ENCODE measurements at regions not wholly inside any gene's neighbourhood (a gene's known extent, or its start where the extent isn't known, plus 50 kb on each side); places are given as distances from the start of the nearest gene placed in this dataset.
A peak's percentile ranks its signal among the peaks of the same experiment; 100 is the strongest.
"Not testable (repeated sequence)": the region's sequence is repeated elsewhere in the genome, so short reads cannot be mapped to it uniquely, and the experiment has no call there.

DNA sequence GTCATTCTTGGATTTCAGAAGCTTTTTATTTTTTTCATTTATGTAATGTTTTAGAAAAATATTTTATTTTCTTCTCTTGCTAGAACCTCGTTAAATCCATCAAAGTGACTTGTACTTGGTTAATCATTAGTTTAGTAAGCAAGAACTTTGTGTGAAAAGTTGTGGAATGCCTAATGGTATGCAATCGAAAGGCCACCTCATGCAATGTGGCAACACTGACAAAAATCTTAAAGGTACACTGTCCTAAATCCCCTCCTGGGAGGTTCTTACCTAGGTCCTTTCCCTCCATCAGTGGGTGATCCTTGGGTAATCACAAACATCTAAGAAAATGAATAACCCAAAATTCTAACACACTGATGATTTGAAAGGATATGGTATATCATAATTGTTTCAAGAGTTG, 304.2 kb downstream of the DNAH5 start:
- no peak for DNase-seq

DNA sequence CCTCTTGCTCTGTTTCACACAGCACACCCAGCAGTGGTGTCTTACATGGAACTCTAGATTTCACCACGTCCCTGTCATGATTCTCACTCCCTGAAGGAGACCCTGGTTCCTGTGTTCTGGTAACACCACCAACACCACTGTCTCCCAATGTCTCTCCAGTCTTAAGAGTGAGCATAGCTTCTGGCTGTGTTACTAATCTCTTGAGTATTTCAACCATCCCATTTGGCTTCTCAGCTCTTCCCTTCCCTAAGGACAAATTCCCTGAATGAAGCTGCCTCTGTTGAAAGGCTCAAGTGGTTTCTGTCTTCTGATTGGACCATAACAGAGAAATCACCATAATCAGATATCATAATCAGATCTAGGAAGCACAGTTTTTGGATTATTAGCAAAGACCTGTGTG, 311.8 kb downstream of the DNAH5 start:
- DNase-seq = no peak

DNA sequence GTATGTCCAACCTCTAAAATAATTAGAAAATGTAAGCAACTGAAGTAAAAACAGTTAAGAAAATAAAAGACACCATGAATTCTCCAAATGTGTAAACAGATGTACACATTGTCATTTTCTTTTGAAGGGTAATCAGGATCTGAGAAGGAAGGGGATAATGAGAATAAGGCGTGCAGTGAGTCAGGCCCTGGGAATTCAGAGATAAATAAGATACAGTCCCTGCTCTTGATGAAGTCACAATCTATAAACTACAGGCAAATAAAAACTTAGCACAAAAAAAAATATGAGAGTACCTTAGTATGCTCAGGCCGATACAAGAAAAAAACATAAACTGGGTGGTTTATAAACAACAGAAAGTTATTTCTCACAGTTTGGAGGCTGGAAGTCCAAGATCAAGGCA, 315.3 kb downstream of the DNAH5 start:
- DNase-seq = no peak

GRCh38 chr5:13627673-13628454, 316.6 kb downstream of the DNAH5 start:
- no peak for DNase-seq

GRCh38 chr5:13625616-13626198, 318.8 kb downstream of the DNAH5 start:
- no peak for DNase-seq

- DNase-seq = no peak
These were observed 320.0 kb downstream of the DNAH5 start for GRCh38 chr5:13624283-13625074.

DNA sequence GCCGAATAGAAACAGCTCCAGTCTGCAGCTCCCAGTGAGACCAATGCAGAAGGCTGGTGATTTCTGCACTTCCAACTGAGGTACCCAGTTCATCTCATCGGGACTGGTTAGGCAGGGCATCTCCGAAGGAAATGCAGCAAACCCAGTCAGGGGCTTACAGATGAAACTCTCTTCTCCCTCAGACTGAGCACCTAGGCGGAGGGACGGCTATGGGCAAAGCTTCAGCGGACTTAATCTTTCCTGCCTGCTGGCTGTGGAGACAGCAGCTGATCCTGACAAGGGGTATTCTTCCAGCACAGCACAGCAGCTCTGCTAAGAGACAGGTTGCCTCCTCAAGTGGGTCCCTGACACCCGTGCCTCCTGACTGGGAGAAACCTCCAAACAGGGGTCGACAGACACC, 330.9 kb downstream of the DNAH5 start:
- no peak for DNase-seq

DNA sequence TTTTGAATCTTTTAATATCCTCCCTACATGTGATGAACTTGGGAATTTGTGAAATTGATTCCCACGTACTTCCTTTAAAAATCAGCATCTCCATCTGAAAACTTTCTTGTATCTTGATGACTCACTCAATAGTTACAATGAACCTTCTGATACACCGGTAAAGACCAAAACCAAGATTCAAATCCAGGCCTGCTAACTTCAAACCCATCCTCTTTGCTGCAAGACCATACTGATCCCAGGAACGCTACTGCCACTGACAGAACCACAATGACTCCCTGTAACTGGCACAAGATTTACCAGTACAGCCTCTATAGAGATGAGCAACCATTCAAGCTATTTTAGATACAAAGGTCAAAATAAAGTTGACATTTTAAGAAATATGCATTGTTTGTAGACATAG, 332.9 kb downstream of the DNAH5 start:
- no peak for DNase-seq

DNA sequence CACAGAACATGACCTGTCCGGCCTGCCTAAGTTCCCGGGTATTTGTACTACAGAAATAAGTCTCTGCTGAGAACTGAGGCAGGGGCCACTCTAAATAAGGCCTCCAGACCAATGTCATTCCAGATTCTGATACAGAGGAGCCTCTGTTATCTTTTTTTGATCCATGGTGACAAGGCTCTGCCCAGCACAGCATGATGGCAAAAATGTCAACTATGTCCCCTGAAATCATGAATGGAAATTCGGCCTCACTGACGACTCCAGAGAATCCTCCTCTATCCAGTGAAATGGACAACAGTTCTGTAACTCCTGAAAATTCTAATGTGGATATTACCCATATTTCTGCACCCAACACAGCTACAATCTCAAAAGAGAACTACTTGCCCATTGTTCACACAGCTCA, 335.0 kb downstream of the DNAH5 start:
- DNase-seq = no peak

DNA sequence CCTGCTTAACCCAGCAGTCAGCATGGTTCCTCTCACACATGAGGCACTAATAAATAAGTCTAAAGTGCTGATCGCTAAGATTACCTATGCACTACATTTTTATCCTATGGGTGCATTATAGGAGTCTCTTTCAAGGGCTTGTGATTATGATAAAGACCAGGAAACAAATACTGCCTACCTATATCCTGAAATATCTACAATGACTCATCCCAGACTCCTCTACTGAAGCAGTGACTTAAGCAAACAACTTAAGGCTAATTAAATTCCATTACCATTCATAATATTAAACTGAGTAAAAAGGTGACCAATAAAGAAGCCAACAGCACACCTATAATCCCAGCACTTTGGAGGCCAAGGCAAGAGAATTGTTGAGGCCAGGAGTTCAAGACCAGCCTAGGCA, 338.4 kb downstream of the DNAH5 start:
- no peak for DNase-seq

GRCh38 chr5:13601112-13601511, 343.4 kb downstream of the DNAH5 start:
- DNase-seq = no peak

- DNase-seq = no peak
These were observed 348.5 kb downstream of the DNAH5 start for GRCh38 chr5:13595978-13596377.

DNA sequence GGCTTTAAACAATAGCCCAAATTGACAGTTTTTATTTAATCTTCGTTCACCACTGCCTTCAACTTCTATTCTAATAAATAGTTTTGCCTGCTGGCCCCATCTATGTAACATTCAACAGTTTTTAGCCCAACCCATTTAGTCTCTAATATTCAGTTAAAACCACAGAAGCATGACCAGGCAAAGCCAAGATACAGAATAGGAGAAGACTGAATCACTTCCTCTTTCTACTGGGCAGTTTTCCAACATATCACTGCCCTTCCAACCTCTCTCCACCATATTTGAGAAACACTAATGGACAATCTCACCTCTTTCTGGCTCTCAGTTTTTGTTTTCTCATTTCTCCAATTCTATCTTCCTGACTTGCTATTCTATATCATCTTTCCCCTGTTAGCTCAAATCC, 352.9 kb downstream of the DNAH5 start:
- no peak for DNase-seq

DNA sequence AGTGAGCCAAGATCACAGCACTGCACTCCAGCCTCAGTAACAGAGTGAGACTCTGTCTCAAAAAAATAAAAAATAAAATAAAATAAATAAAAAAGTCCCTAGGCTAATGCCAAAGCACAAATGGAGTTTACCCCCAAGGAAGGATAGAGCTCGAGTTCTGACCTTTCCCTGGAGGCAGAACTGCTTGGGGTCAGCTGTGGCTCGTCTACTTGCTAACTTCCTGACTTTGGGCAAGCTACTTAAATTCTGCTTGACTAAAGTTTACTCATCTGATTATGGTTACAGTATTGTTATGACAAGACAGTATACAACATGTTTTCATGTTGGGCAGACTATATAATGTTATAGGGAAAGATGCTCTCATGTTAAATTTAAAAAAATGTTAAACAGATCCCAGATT, 359.2 kb downstream of the DNAH5 start:
- DNase-seq = no peak

DNA sequence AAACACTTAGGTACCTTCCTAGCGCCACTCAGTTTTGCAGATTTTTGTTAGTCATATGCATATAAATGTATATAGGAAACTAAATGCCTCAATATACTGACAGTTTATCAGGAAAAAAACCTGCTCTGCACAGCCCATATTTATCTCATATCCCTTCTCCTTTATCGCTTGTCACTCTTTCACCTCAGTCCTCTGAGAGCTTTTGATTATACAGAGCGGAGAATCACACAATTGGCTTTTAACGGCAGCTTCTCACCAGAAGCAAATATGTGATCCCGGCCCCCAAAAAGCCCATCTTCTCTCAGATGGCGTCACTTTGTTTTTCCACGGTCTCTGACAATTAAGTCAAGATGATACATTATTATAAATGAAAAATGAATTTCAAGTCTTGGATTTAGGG, 362.6 kb downstream of the DNAH5 start:
- DNase-seq = peak; percentile 42

- no peak for DNase-seq
These were observed 363.4 kb downstream of the DNAH5 start for GRCh38 chr5:13581132-13581531.

DNA sequence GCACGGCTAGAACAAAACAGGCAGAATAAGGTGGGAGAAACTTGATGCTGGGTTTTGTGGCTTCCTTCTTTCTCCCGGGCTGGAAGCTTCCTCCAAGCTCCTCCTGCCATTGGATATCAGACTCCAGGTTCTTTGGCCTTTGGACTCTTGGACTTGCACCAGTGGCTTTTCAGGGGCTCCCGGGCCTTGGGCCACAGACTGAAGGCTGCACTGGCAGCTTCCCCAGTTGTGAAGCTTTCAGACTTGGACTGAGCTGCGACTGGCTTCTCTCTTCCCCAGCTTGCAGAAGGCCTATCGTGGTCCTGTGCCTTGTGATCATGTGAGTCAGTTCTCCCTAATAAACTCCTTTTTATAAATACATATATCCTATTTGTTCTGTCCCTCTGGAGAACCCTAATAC, 364.4 kb downstream of the DNAH5 start:
- DNase-seq = no peak

GRCh38 chr5:13579091-13579490, 365.4 kb downstream of the DNAH5 start:
- DNase-seq = not testable (repeated sequence)

GRCh38 chr5:13578311-13579039, 366.0 kb downstream of the DNAH5 start:
- not testable (repeated sequence) for DNase-seq

- DNase-seq = no peak
These were observed 369.9 kb downstream of the DNAH5 start for GRCh38 chr5:13574574-13574973.

DNA sequence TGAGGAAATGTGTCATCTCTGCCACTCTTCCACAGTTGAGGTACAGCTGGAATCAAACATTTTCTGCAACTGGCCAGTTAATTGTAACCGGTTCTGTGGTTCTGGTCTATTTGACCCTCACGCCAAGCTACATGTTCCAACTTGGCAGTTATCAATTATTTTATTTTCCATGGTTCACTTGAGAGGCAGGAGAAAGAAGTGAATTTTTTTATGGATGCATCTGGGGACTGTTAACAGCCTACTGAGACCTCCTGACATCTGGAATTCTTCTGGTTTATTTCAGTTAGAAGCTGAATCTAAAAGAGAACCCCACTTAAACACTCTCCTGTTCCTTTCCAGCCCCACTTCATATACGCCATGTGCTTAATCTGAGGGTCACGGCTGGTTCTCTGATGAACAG, 372.3 kb downstream of the DNAH5 start:
- no peak for DNase-seq

- no peak for DNase-seq
These were observed 375.3 kb downstream of the DNAH5 start for GRCh38 chr5:13569090-13569715.

- no peak for DNase-seq
These were observed 376.7 kb downstream of the DNAH5 start for GRCh38 chr5:13567819-13568218.

Data from NCI-H2227 treated with DMSO at 0.1 percent for 48 hours (cell line).